AG09309 (cell line): ENCODE measurements at regions not wholly inside any gene's neighbourhood (a gene's known extent, or its start where the extent isn't known, plus 50 kb on each side); places are given as distances from the start of the nearest gene placed in this dataset.

ENCODE experiments used
- DNase-seq: peaks from one replicate; pipeline ENCODE4 v3.0.0-alpha.2; 2010; ENCODE audit warnings: low read depth
- H3K4me3 ChIP-seq: 2 replicates; pipeline ENCODE4 v1.5.1; 2011; ENCODE audit warnings: mild to moderate bottlenecking, low read depth, low read length, moderate library complexity; ENCODE audit not compliant: control insufficient read depth
- CTCF ChIP-seq: IDR thresholded peaks from 2 replicates; pipeline ENCODE4 v1.5.1; 2011; ENCODE audit warnings: mild to moderate bottlenecking, low read depth, low read length, inconsistent platforms; ENCODE audit not compliant: insufficient read depth, control insufficient read depth; ENCODE audit errors: missing control alignments

- peak; percentile 55 for TF ChIP-seq CTCF
- DNase-seq, result peak; percentile 75
- no peak overlapping the region for H3K4me3 ChIP-seq
These were observed 239.4 kb upstream of the STK26 start for GRCh38 chrX:131783555-131784308.

- no peak overlapping the region for H3K4me3 ChIP-seq
- no peak for TF ChIP-seq CTCF
- DNase-seq, result no peak
These were observed 233.4 kb upstream of the STK26 start for GRCh38 chrX:131789664-131790063.

DNA sequence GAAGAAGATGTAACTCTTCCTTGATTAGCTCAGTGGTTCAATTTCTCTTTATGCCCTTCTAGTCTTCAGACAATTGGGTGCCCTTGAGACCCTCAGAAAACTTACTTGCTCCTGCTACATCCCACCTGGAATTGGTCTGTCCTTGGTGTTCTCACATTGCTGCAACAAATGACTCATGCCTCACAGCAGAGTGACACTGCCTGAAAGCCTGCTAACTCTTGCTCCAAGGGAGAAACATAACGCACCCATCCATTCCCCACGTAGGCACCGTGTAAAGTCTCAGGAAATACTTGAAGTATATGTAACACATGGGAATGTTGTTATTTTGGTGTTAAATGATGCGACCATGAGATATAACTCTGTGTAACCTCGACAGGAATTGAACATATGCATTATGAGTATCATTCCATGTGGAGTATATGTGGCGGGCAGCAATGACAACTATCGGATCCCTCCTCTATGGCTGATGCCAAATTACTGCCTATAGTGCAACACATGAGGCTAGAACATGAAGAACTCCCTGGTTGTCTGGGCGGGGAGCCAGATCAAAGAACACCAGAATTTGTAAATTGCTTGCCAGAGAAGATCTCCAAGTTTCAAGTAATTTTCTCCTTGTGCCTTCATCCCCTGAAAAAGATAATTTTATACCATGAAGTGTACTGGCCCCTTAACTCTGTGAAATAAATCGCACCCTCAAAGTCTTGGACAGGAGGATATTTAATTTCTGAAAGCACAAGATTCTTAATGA lies 231.3 kb upstream of the STK26 start:
- peak overlapping the region; percentile 53 for H3K4me3 ChIP-seq
- no peak for TF ChIP-seq CTCF
- no peak for DNase-seq

GRCh38 chrX:131792356-131792749 lies 230.7 kb upstream of the STK26 start:
- peak overlapping the region; percentile 53 for H3K4me3 ChIP-seq
- peak; percentile 88 for DNase-seq
- TF ChIP-seq CTCF, result peak; percentile 60

- peak; percentile 59 for TF ChIP-seq CTCF
- peak overlapping the region; percentile 53 for H3K4me3 ChIP-seq
- peak; percentile 88 for DNase-seq
These were observed 230.2 kb upstream of the STK26 start for GRCh38 chrX:131792789-131793462.

DNA sequence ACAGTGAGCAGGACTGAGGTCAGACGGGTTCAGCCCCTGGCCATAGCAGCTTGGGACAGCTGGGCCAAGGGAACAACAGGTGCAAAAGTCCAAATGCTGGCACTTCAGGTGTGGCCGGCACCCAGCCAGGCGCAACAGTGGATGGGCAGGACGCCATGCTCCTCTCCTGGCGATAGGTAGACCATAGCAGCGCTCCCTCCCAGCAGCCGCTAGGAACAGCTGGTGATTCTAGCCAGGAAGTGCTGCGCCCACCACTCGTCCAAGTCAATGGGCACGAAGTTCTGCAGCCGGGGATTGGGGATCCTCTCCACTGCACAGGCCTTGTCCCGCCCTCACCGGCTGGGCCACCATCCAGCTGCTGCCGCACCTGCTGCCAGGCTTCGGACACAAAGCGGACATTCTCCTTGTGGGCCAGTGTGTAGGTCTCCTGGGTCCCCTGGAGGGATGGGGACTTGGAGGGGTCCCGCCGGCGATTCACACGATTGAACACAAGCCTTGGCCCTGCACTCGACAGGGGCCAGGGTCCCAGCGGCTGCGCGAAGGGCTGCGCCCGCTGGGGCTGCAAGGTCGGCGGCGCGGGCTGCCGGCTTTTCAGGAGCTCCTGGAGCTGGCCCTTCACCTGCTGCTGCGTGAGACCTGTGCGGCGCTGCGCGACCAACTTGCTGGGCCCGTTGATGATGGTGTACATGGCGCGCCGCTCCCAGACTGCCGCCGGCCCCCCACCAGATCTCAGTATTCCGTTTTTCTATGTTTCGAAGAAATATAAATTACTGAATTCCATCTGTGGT lies 227.5 kb upstream of the STK26 start:
- DNase-seq, result no peak
- H3K4me3 ChIP-seq, result no peak overlapping the region
- no peak for TF ChIP-seq CTCF
